Trophoblast cell (in vitro differentiated cells and primary cell): ENCODE measurements at regions not wholly inside any gene's neighbourhood (a gene's known extent, or its start where the extent isn't known, plus 50 kb on each side); places are given as distances from the start of the nearest gene placed in this dataset.
A peak's percentile ranks its signal among the peaks of the same experiment; 100 is the strongest.

Experiments
- DNase-seq, 2 donors: peaks; one replicate each; pipeline ENCODE4 v3.0.0-alpha.2; 2016
- H2AFZ ChIP-seq: 2 replicates; pipeline ENCODE4 v1.6.1; 2013; ENCODE audit warnings: low read length, moderate library complexity, mild to moderate bottlenecking; ENCODE audit not compliant: insufficient read depth, poor library complexity
- H2AK5ac ChIP-seq: 2 replicates; pipeline ENCODE4 v1.6.1; 2013; ENCODE audit warnings: mild to moderate bottlenecking, low read length
- H2BK120ac ChIP-seq: 2 replicates; pipeline ENCODE4 v1.6.1; 2013; ENCODE audit warnings: low read length, mild to moderate bottlenecking, moderate library complexity; ENCODE audit not compliant: insufficient read depth, poor library complexity
- H2BK12ac ChIP-seq: 2 replicates; pipeline ENCODE4 v1.6.1; 2013; ENCODE audit warnings: mild to moderate bottlenecking, low read length, moderate library complexity
- H2BK5ac ChIP-seq: 2 replicates; pipeline ENCODE4 v1.6.1; 2013; ENCODE audit warnings: low read length, low read depth, moderate library complexity, mild to moderate bottlenecking; ENCODE audit not compliant: poor library complexity
- H3K14ac ChIP-seq: 2 replicates; pipeline ENCODE4 v1.6.1; 2013; ENCODE audit warnings: mild to moderate bottlenecking, low read length
- H3K18ac ChIP-seq: 2 replicates; pipeline ENCODE4 v1.6.1; 2013; ENCODE audit warnings: mild to moderate bottlenecking, low read length
- H3K23ac ChIP-seq: 2 replicates; pipeline ENCODE4 v1.6.1; 2013; ENCODE audit warnings: low read length
- H3K27ac ChIP-seq: 2 replicates; pipeline ENCODE4 v1.5.1; 2013; ENCODE audit warnings: low read depth, mild to moderate bottlenecking, inconsistent platforms, low read length, moderate library complexity
- H3K27me3 ChIP-seq: 2 replicates; pipeline ENCODE4 v1.6.1; 2013; ENCODE audit warnings: inconsistent platforms, mild to moderate bottlenecking, low read length, moderate library complexity; ENCODE audit not compliant: insufficient read depth
- H3K36me3 ChIP-seq, 2 experiments: 1 replicate in 1 of 2; 2 replicates in 1 of 2; pipeline ENCODE4 v1.6.1; 2013; ENCODE audit warnings: low read length in 2 of 2, mild to moderate bottlenecking in 2 of 2, moderate library complexity in 1 of 2; ENCODE audit not compliant: insufficient read depth in 2 of 2, control insufficient read depth in 1 of 2
- H3K4ac ChIP-seq: 2 replicates; pipeline ENCODE4 v1.6.1; 2013; ENCODE audit warnings: low read depth, mild to moderate bottlenecking, low read length, moderate library complexity
- H3K4me1 ChIP-seq, 2 experiments: 1 replicate in 1 of 2; 2 replicates in 1 of 2; pipeline ENCODE4 v1.6.1; 2013; ENCODE audit warnings: low read length in 2 of 2, mild to moderate bottlenecking in 2 of 2, moderate library complexity in 1 of 2; ENCODE audit not compliant: insufficient read depth in 2 of 2, control insufficient read depth in 1 of 2
- H3K4me2 ChIP-seq: 2 replicates; pipeline ENCODE4 v1.6.1; 2013; ENCODE audit warnings: inconsistent platforms, mild to moderate bottlenecking, low read length, moderate library complexity
- H3K4me3 ChIP-seq: 2 replicates; pipeline ENCODE4 v1.5.1; 2013; ENCODE audit warnings: mild to moderate bottlenecking, low read depth, low read length, inconsistent platforms
- H3K79me1 ChIP-seq: one replicate; pipeline ENCODE4 v1.6.1; 2013; ENCODE audit warnings: low read length
- H3K79me2 ChIP-seq: 2 replicates; pipeline ENCODE4 v1.6.1; 2013; ENCODE audit warnings: low read length, mild to moderate bottlenecking; ENCODE audit not compliant: control insufficient read depth, insufficient read depth, poor library complexity
- H3K9ac ChIP-seq: 2 replicates; pipeline ENCODE4 v1.6.1; 2013; ENCODE audit warnings: mild to moderate bottlenecking, low read length
- H3K9me3 ChIP-seq: 2 replicates; pipeline ENCODE4 v1.6.1; 2013; ENCODE audit warnings: low read depth, mild to moderate bottlenecking, control low read depth, inconsistent platforms, low read length; ENCODE audit not compliant: insufficient read depth
- H4K12ac ChIP-seq: 2 replicates; pipeline ENCODE4 v1.6.1; 2013; ENCODE audit warnings: low read depth, mild to moderate bottlenecking, low read length, moderate library complexity
- H4K8ac ChIP-seq: 2 replicates; pipeline ENCODE4 v1.6.1; 2013; ENCODE audit warnings: low read depth, mild to moderate bottlenecking, low read length, moderate library complexity
- H4K91ac ChIP-seq: one replicate; pipeline ENCODE4 v1.6.1; 2013; ENCODE audit warnings: low read depth, mild to moderate bottlenecking, low read length, moderate library complexity
- WGBS: extraction: QIAGEN DNeasy Blood & Tissue Kit; methylation state at CpG from one replicate; pipeline ENCODE4 v1.1.7; 2013; ENCODE audit warnings: missing lambda C conversion rate; ENCODE audit not compliant: insufficient read length, insufficient coverage; ENCODE audit errors: extremely low coverage; 5-methylcytosine and 5-hydroxymethylcytosine counted together

GRCh38 chr22:47250995-47251765 lies 488.7 kb downstream of the TBC1D22A start:
- H3K27ac ChIP-seq, result no peak overlapping the region
- WGBS, result no CpG with 5 or more reads among the region's 12 CpGs
- DNase-seq, result no peak
- no peak overlapping the region for H2BK12ac ChIP-seq
- H3K9me3 ChIP-seq, result peaks cover 47% of the 10 kb centered on the region
- no peak overlapping the region for H3K18ac ChIP-seq
- H2AFZ ChIP-seq, result no peak overlapping the region
- no peak overlapping the region for H3K14ac ChIP-seq
- H3K27me3 ChIP-seq, result no peaks in the 10 kb centered on the region
- H3K9ac ChIP-seq, result no peak overlapping the region
- H4K91ac ChIP-seq, result no peak overlapping the region
- no peaks in the 10 kb centered on the region for H3K79me1 ChIP-seq
- no peak overlapping the region for H3K4ac ChIP-seq
- H4K8ac ChIP-seq, result no peak overlapping the region
- H2BK5ac ChIP-seq, result no peak overlapping the region
- H3K4me2 ChIP-seq, result no peak overlapping the region
- H2BK120ac ChIP-seq, result no peak overlapping the region
- no peak overlapping the region for H4K12ac ChIP-seq
- H3K4me3 ChIP-seq, result no peak overlapping the region
- no peaks in the 10 kb centered on the region for H3K36me3 ChIP-seq
- no peaks in the 10 kb centered on the region for H3K4me1 ChIP-seq
- no peaks in the 10 kb centered on the region for H3K79me2 ChIP-seq
- H3K23ac ChIP-seq, result no peak overlapping the region
- H2AK5ac ChIP-seq, result no peak overlapping the region

DNA sequence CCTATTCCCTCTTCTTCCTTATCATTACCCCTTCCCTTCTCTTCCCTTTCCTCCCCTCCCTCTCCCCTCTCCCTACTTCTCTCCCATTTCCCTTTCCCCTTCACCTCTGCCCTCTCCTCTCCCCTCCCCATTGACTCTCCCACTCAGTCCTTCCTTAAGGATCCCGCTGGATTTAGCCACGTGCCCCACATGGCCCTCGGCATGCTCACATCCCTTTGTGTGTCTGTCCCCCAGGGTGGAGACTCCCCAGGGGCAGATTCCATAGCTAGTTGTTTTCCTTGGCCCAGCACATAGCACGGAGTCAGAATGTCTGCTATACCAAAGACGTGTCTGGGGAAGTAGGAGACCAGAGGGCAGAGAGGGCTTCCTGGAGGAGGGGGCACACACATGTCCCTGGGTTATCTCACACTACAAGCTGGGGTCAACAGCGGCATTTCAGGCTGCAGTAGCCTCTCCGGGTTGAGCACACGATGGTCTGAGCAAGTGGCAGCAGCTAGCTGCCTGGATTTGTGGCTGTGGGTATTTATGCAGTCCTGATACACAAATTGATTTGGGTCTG lies 487.0 kb downstream of the TBC1D22A start:
- Histone ChIP-seq H3K4me1 (no peaks in the 10 kb centered on the region), H3K14ac (no peak overlapping the region), H2AFZ (no peak overlapping the region), H3K27ac (no peak overlapping the region), H4K91ac (no peak overlapping the region), H3K4me3 (peak overlapping the region; percentile 40), H3K9ac (no peak overlapping the region), H2BK5ac (no peak overlapping the region), H3K4me2 (no peak overlapping the region), H3K4ac (no peak overlapping the region), H3K23ac (no peak overlapping the region), H4K12ac (no peak overlapping the region), H3K79me1 (no peaks in the 10 kb centered on the region), H3K79me2 (no peaks in the 10 kb centered on the region), H3K18ac (no peak overlapping the region), H3K36me3 (no peaks in the 10 kb centered on the region), H2BK120ac (no peak overlapping the region), H2AK5ac (no peak overlapping the region), H2BK12ac (no peak overlapping the region), H4K8ac (no peak overlapping the region), H3K9me3 (peaks cover 57% of the 10 kb centered on the region), H3K27me3 (no peaks in the 10 kb centered on the region)
- no CpG with 5 or more reads among the region's 8 CpGs for WGBS
- DNase-seq, result no peak

DNA sequence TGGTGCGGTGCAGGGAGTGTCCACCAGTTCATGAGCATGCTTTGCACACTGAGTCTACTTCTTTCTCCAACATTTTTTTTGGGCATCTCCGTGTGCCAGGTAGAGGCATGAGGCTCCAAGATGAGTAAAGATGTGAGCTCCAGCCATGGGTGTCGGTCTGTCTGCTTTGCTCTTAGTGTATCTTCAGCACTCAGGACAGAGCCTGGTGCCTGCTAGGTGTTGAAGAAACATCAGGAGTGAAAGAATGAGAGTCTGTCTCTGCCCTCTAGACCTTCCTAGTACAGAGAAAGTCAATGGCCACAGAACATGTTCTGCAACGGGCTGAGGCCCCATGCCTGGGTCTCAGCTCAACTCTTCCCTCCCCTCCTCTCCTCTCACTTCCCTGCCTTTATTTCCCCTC lies 486.5 kb downstream of the TBC1D22A start:
- Histone ChIP-seq H3K9ac (no peak overlapping the region), H3K18ac (no peak overlapping the region), H3K4ac (no peak overlapping the region), H3K27ac (no peak overlapping the region), H3K9me3 (peaks cover 57% of the 10 kb centered on the region), H2AK5ac (no peak overlapping the region), H4K8ac (no peak overlapping the region), H3K4me1 (no peaks in the 10 kb centered on the region), H2AFZ (no peak overlapping the region), H3K79me1 (no peaks in the 10 kb centered on the region), H2BK5ac (no peak overlapping the region), H4K12ac (no peak overlapping the region), H3K27me3 (no peaks in the 10 kb centered on the region), H3K79me2 (no peaks in the 10 kb centered on the region), H3K4me2 (no peak overlapping the region), H2BK120ac (no peak overlapping the region), H3K4me3 (no peak overlapping the region), H2BK12ac (no peak overlapping the region), H3K36me3 (no peaks in the 10 kb centered on the region), H3K23ac (no peak overlapping the region), H4K91ac (no peak overlapping the region), H3K14ac (no peak overlapping the region)
- no peak for DNase-seq
- WGBS, result no CpG with 5 or more reads among the region's 4 CpGs

DNA sequence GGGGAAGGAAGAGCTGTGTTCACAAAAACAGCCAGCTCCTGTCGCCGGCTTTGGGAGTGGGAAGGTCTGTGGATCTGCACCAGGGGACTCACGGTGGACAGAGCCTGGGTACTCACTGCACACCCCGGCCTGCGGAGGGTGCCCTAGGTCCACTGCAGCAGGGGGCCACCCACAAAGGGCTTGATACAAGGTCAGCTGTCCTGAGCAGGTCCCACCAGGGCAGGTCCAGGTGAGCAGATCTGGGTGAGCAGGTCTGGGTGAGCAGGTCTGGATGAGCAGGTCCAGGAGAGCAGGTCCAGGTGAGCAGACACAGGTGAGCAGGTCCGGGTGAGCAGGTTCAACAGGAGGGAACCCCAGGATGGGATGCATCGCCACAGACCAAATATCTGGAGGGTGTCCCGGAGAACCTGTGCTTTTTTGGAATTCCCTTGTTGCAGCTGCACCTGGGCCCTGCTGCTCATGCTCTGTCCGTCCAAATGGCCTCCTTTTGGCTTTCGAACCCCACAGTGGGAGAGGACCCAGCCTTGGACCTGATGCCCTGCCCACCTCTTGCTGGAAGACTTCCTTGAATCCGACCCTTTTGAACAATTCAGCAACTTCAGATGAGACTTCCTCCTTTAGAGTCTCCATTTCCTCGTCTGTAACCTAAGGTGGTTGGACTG lies 485.3 kb downstream of the TBC1D22A start:
- WGBS, result no CpG with 5 or more reads among the region's 12 CpGs
- no peak overlapping the region for H4K8ac ChIP-seq
- H3K36me3 ChIP-seq, result no peaks in the 10 kb centered on the region

More for the DNA sequence above, 485.3 kb downstream of the TBC1D22A start:
- no peak for DNase-seq
- H3K4me1 ChIP-seq, result no peaks in the 10 kb centered on the region
- H3K27me3 ChIP-seq, result no peaks in the 10 kb centered on the region
- no peak overlapping the region for H3K4me2 ChIP-seq
- H2AFZ ChIP-seq, result no peak overlapping the region
- no peak overlapping the region for H3K14ac ChIP-seq
- H2BK120ac ChIP-seq, result no peak overlapping the region
- no peaks in the 10 kb centered on the region for H3K79me2 ChIP-seq
- H3K9ac ChIP-seq, result no peak overlapping the region
- no peak overlapping the region for H2AK5ac ChIP-seq
- H3K4me3 ChIP-seq, result peak overlapping the region; percentile 16
- no peak overlapping the region for H4K12ac ChIP-seq
- no peak overlapping the region for H4K91ac ChIP-seq
- H3K79me1 ChIP-seq, result no peaks in the 10 kb centered on the region
- H2BK5ac ChIP-seq, result no peak overlapping the region
- no peak overlapping the region for H3K23ac ChIP-seq
- H3K4ac ChIP-seq, result no peak overlapping the region
- H3K18ac ChIP-seq, result no peak overlapping the region
- H3K9me3 ChIP-seq, result peaks cover 55% of the 10 kb centered on the region
- H3K27ac ChIP-seq, result no peak overlapping the region
- no peak overlapping the region for H2BK12ac ChIP-seq
